Psoas muscle (tissue), 7 donors: ENCODE measurements at regions not wholly inside any gene's neighbourhood (a gene's known extent, or its start where the extent isn't known, plus 50 kb on each side); places are given as distances from the start of the nearest gene placed in this dataset.

ENCODE experiments used
- ATAC-seq, 4 donors: fragments of 200-7000 bp; cut with Tn5 transposase; one replicate each; pipeline ENCODE4 v1.9.1; 2020; ENCODE audit warnings: moderate library complexity in 3 of 4, mild to moderate bottlenecking in 2 of 4
- DNase-seq, 2 donors: peaks; one replicate each; pipeline ENCODE4 v3.0.0-alpha.2; 2020
- H3K27ac ChIP-seq: fragments of 200-600 bp; one replicate; pipeline ENCODE4 v1.8.0; 2022
- H3K27me3 ChIP-seq, 3 donors: fragments of 200-600 bp in 1 of 3; one replicate each; pipeline versions ENCODE4 v1.6.1 to v1.8.0; 2013 to 2022; ENCODE audit warnings: low read length in 2 of 3, mild to moderate bottlenecking in 2 of 3, moderate library complexity in 1 of 3; ENCODE audit not compliant: insufficient read depth in 3 of 3
- H3K36me3 ChIP-seq, 2 donors: fragments of 200-600 bp in 1 of 2; one replicate each; pipeline versions ENCODE4 v1.6.1 to v1.8.0; 2013 to 2022; ENCODE audit warnings: low read depth in 1 of 2, mild to moderate bottlenecking in 1 of 2, moderate library complexity in 1 of 2; ENCODE audit not compliant: insufficient read depth in 1 of 2
- H3K4me1 ChIP-seq: fragments of 200-600 bp; one replicate; pipeline ENCODE4 v1.8.0; 2022
- H3K4me3 ChIP-seq: fragments of 200-600 bp; one replicate; pipeline ENCODE4 v1.8.0; 2022; ENCODE audit warnings: mild to moderate bottlenecking
- H3K9me3 ChIP-seq: fragments of 200-600 bp; one replicate; pipeline ENCODE4 v1.8.0; 2022
- WGBS, 3 donors: extraction: QIAGEN DNeasy Blood & Tissue Kit; methylation state at CpG; one replicate each; pipeline versions ENCODE4 v1.1.6 to v1.1.7; 2013; 5-methylcytosine and 5-hydroxymethylcytosine counted together
- intact Hi-C, 2 donors: fragments of 100-400 bp; cut with DNase I; formaldehyde crosslinking; loops; one replicate each; pipeline versions ENCODE4 v1.11.0 to v1.14.2; 2022
- TF ChIP-seq, protein P1 (sequence below): fragments of 200-600 bp; IDR thresholded peaks from one replicate; pipeline ENCODE4 v1.8.0; 2022; ENCODE audit warnings: antibody characterized with exemption
- donor health status: healthy with polysubstance abuse.
- donor health status: DM: no; HTN: no; CAD: no; lungs with moderate emphysema.
- donor health status: Bipolar disorder and iron deficiency.
- donor health status: healthy.
- donor health status: DM: yes; HTN: yes; CAD: no.
- donor health status: DM: no; HTN: no; CAD: no.
- donor health status: DM: yes; HTN: yes; CAD: no.

DNA sequence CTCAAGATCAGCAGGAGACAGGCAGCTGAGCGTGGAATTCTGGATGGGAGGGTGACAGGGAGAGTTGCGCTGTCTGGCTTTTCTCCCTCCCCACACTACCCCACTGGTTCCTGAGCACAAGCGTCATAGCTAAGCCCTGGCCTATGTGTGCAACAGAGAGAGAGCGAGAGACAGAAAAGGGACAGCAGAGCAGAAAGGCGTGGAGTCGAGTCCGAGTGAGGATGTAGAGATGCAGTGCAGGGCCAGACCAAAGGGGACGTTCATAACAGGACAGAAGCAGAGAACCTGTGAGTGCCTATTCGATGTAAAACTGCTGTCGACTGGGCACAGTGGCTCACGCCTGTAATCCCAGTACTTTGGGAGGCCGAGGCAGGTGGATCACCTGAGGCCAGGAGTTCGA lies 94.0 kb upstream of the TMEM45B start:
- no peak for ATAC-seq
- WGBS, 3 donors, result 67 to 75% (median 71%) methylated on average over 13 of the region's 13 CpGs
- no peak for DNase-seq
- no peaks in the 10 kb centered on the region for H3K36me3 ChIP-seq
- peaks cover 0 to 12% (median 4%) of the 10 kb centered on the region in 3 donors for H3K27me3 ChIP-seq
- H3K9me3 ChIP-seq, result no peaks in the 10 kb centered on the region
- TF ChIP-seq, protein P1, sequence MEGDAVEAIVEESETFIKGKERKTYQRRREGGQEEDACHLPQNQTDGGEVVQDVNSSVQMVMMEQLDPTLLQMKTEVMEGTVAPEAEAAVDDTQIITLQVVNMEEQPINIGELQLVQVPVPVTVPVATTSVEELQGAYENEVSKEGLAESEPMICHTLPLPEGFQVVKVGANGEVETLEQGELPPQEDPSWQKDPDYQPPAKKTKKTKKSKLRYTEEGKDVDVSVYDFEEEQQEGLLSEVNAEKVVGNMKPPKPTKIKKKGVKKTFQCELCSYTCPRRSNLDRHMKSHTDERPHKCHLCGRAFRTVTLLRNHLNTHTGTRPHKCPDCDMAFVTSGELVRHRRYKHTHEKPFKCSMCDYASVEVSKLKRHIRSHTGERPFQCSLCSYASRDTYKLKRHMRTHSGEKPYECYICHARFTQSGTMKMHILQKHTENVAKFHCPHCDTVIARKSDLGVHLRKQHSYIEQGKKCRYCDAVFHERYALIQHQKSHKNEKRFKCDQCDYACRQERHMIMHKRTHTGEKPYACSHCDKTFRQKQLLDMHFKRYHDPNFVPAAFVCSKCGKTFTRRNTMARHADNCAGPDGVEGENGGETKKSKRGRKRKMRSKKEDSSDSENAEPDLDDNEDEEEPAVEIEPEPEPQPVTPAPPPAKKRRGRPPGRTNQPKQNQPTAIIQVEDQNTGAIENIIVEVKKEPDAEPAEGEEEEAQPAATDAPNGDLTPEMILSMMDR, result no peak
- no peak overlapping the region for H3K27ac ChIP-seq
- H3K4me1 ChIP-seq, result no peaks in the 10 kb centered on the region
- no peak overlapping the region for H3K4me3 ChIP-seq
- intact Hi-C loops, result no loop called here

DNA sequence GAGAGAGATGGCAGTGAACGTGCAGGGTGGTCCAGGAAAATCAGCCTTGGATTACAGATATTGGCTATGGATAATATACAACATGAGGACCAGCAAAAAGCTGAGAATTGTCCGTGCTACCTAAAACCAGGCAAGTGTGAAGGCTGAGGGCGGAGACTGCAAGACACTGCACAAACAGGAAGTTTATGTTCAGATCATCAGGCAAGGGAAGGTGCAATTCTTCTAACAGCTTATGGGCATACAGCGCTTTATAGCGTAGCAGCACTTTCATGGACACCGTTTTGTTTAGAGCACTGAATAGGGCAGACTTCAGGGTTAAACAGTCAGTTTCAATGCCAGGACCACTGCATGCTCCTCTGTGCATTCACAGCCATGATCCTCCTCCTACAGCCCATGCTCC lies 93.1 kb upstream of the TMEM45B start:
- DNase-seq, result no peak
- Histone ChIP-seq H3K4me3 (no peak overlapping the region), H3K27ac (no peak overlapping the region), H3K27me3 (peaks cover 0 to 13% (median 4%) of the 10 kb centered on the region in 3 donors), H3K9me3 (no peaks in the 10 kb centered on the region), H3K4me1 (no peaks in the 10 kb centered on the region), H3K36me3 (no peaks in the 10 kb centered on the region)
- ATAC-seq, result no peak
- intact Hi-C loops, result no loop called here
- TF ChIP-seq, protein P1, result no peak
- whole genome bisulfite sequencing, 3 donors, result 58 to 77% (median 73%) methylated on average over 6 of the region's 6 CpGs

DNA sequence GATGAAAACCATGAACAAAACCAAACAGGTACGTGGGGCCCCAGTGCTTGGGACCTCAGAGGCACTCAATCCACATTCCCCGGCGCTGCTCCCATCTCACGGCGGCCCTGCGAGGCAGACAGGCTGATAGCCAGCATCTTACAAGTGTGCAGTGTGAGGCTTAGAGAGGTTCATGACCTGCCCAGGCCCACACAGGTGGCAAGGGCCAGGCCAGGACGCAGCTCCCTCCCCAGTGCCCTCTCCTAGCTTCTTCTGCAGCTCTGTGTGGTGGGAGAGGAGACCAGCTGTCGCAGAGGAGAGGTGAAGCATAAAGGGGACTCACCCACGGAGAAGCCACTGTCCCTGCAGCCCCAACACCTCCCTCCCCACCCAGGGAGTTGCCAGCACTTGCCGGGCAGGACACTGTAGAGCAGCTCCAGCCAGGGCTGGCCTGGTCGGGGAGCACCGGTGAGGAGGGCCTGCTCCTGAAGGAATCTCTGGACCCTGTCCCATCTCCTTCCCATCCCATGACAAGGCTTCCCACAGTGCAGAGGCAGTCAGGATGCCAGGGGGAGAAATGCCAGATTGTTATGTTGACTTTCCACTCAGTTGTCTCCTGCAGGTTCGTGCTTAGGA lies 92.4 kb upstream of the TMEM45B start:
- no peaks in the 10 kb centered on the region for H3K36me3 ChIP-seq
- intact Hi-C loops, result no loop called here
- ATAC-seq, result no peak
- no peak overlapping the region for H3K4me3 ChIP-seq
- TF ChIP-seq, protein P1, result no peak
- WGBS, 3 donors, result 47 to 59% (median 48%) methylated on average over 12 to 13 of the region's 13 CpGs
- no peaks in the 10 kb centered on the region for H3K9me3 ChIP-seq
- no peaks in the 10 kb centered on the region for H3K4me1 ChIP-seq
- DNase-seq, result no peak
- H3K27me3 ChIP-seq, result peaks cover 0 to 13% (median 4%) of the 10 kb centered on the region in 3 donors
- H3K27ac ChIP-seq, result no peak overlapping the region

DNA sequence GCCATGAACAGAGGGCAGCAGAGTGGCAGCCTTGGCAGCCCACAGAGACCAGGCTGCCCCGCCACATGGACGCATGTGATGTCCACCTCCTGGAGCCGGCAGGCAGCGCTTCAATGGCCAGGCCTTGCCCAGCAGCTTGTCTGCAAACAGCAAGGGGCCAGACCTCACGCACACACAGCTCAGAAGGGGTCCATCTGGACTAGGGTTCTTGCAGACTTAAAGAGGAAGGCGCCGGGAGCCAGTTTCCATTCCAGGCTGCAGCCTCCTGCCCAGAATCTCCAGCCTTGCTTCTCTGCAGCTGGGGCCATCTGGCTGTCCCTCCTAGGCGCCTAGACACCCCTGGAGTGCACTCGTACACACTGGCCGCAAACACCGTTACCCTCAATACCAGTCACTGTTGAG lies 91.9 kb upstream of the TMEM45B start:
- Histone ChIP-seq H3K27me3 (peaks cover 0 to 13% (median 4%) of the 10 kb centered on the region in 3 donors), H3K36me3 (no peaks in the 10 kb centered on the region), H3K4me3 (no peak overlapping the region), H3K9me3 (no peaks in the 10 kb centered on the region), H3K27ac (no peak overlapping the region), H3K4me1 (no peaks in the 10 kb centered on the region)
- intact Hi-C loops, result no loop called here
- 21 to 45% (median 29%) methylated on average over 11 of the region's 11 CpGs for WGBS, 3 donors
- TF ChIP-seq, protein P1, result no peak
- no peak for DNase-seq
- ATAC-seq, result no peak

DNA sequence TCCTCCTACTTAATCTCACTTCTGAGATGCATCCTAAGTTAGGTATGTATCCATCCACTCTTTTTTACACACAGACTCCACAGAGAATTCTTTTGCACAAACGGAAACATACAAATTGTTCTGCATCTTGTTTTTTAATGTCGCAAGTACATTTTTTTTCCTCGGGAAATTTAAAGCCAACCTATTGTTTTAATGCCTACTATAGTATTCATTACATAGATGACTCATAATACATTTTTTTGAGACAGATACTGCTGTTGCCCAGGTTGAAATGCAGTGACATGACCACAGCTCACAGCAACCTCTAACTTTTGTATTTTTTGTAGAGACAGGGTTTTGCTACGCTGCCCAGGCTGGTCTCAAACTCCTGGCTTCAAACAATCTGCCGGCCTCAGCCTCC lies 90.8 kb upstream of the TMEM45B start:
- 70 to 74% (median 71%) methylated on average over 5 of the region's 5 CpGs for WGBS, 3 donors
- Histone ChIP-seq H3K4me1 (no peaks in the 10 kb centered on the region), H3K4me3 (no peak overlapping the region), H3K9me3 (no peaks in the 10 kb centered on the region), H3K27me3 (peaks cover 0 to 13% (median 4%) of the 10 kb centered on the region in 3 donors), H3K27ac (no peak overlapping the region), H3K36me3 (no peaks in the 10 kb centered on the region)
- TF ChIP-seq, protein P1, result no peak
- no peak for DNase-seq
- ATAC-seq, result no peak
- intact Hi-C loops, result no loop called here
